ENCODE measurements at regions not wholly inside any gene's neighbourhood (a gene's known extent, or its start where the extent isn't known, plus 50 kb on each side); places are given as distances from the start of the nearest gene placed in this dataset.

- TF ChIP-seq POLR2A (IDR thresholded peaks at IDR 0.05) (no peak), CTCF (IDR thresholded peaks at IDR 0.05) (no peak)
These were observed 469.9 kb upstream of the IRAK1BP1 start for GRCh38 chr6:78397499-78397898.
